ENCODE measurements at regions not wholly inside any gene's neighbourhood (a gene's known extent, or its start where the extent isn't known, plus 50 kb on each side); places are given as distances from the start of the nearest gene placed in this dataset.

GRCh38 chr5:52725808-52726207, 61.9 kb upstream of the ITGA1 start:
- peak overlapping the region; percentile 83 for H3K27ac ChIP-seq
- no peak overlapping the region for H2AFZ ChIP-seq
- TF ChIP-seq EZH2phosphoT487 (IDR thresholded peaks at IDR 0.05; ENCODE audit: low read depth, severe bottlenecking, unreplicated experiment) = no peak
- TF ChIP-seq CTCF (IDR thresholded peaks at IDR 0.05; ENCODE audit: poor library complexity) = no peak
- TF ChIP-seq EZH2 (IDR thresholded peaks at IDR 0.05; ENCODE audit: borderline replicate concordance) = no peak
- peaks cover 25% of the 10 kb centered on the region for H3K4me1 ChIP-seq (ENCODE audit: insufficient read depth)
- H3K9me2 ChIP-seq (replicated peaks; ENCODE audit: insufficient read depth) = no peaks in the 10 kb centered on the region
- no peaks in the 10 kb centered on the region for H3K36me3 ChIP-seq (replicated peaks; ENCODE audit: insufficient read depth, low read depth)
- DNase-seq (ENCODE audit: low spot score) = no peak
- H3K4me3 ChIP-seq = no peak overlapping the region
- H4K20me1 ChIP-seq (ENCODE audit: insufficient read depth, poor library complexity, severe bottlenecking) = no peaks in the 10 kb centered on the region
- WGBS (ENCODE audit: low lambda C conversion rate, missing lambda C conversion rate) = 62% methylated on average over 3 of the region's 3 CpGs
- no peaks in the 10 kb centered on the region for H3K27me3 ChIP-seq
- no peaks in the 10 kb centered on the region for H3K79me2 ChIP-seq
- peak overlapping the region; percentile 35 for H3K4me2 ChIP-seq
- H3K9me3 ChIP-seq (ENCODE audit: low read depth) = no peaks in the 10 kb centered on the region

DNA sequence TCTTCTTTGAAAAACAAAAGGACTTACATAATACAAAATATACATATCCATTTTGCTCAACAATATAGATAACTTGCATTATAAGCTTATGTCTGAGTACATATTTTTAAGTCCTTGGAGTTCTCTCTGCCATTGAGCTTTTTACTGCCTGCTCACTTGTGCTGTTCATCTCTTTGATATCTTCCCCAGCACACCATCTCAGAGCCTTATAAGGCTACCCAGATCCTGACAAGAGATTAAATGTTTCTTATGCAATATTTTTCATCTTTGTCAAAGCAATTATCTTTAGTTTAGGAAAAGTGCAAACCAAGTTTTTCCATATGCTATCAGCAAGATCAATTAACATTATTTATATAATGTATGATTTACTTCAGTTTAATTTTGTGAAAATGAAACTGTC, 60.7 kb upstream of the ITGA1 start:
- DNase-seq (ENCODE audit: low spot score) = no peak
- H3K9me3 ChIP-seq (ENCODE audit: low read depth) = no peaks in the 10 kb centered on the region
- no peak overlapping the region for H2AFZ ChIP-seq
- TF ChIP-seq CTCF (IDR thresholded peaks at IDR 0.05; ENCODE audit: poor library complexity) (no peak), EZH2phosphoT487 (IDR thresholded peaks at IDR 0.05; ENCODE audit: low read depth, severe bottlenecking, unreplicated experiment) (no peak), EZH2 (IDR thresholded peaks at IDR 0.05; ENCODE audit: borderline replicate concordance) (no peak)
- H3K79me2 ChIP-seq = no peaks in the 10 kb centered on the region
- no peaks in the 10 kb centered on the region for H3K9me2 ChIP-seq (replicated peaks; ENCODE audit: insufficient read depth)
- no peak overlapping the region for H3K4me3 ChIP-seq
- no peaks in the 10 kb centered on the region for H3K36me3 ChIP-seq (replicated peaks; ENCODE audit: insufficient read depth, low read depth)
- H3K4me2 ChIP-seq = peak overlapping the region; percentile 12
- H3K4me1 ChIP-seq (ENCODE audit: insufficient read depth) = peaks cover 25% of the 10 kb centered on the region
- H3K27me3 ChIP-seq = no peaks in the 10 kb centered on the region
- peak overlapping the region; percentile 10 for H3K27ac ChIP-seq
- H4K20me1 ChIP-seq (ENCODE audit: insufficient read depth, poor library complexity, severe bottlenecking) = no peaks in the 10 kb centered on the region

DNA sequence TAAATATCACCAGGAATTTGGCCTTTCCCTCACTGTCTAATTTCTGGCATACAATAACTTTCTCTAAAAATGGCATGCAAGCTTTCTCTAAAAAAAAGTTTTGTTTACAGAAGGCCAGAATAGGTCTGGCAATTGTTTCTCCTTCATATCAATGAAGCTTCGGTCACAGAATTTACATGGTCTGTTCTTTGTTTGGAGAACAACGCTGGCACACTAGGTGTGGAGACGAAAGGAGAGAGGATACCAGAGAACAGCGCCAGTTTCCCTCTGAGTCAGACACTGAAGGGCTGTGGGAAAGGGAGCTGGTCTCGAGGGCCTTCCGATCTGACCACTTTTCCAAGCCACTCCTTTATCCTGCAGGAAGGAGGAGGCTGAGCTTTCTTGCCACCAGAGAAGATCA, 60.1 kb upstream of the ITGA1 start:
- no peak overlapping the region for H3K4me3 ChIP-seq
- H2AFZ ChIP-seq = peak overlapping the region; percentile 32
- peaks cover 25% of the 10 kb centered on the region for H3K4me1 ChIP-seq (ENCODE audit: insufficient read depth)
- H3K36me3 ChIP-seq (replicated peaks; ENCODE audit: insufficient read depth, low read depth) = no peaks in the 10 kb centered on the region
- whole genome bisulfite sequencing (ENCODE audit: low lambda C conversion rate, missing lambda C conversion rate) = 34% methylated on average over 6 of the region's 6 CpGs
- peak overlapping the region; percentile 26 for H3K27ac ChIP-seq
- peak overlapping the region; percentile 12 for H3K4me2 ChIP-seq
- TF ChIP-seq CTCF (IDR thresholded peaks at IDR 0.05; ENCODE audit: poor library complexity) = no peak
- no peak for TF ChIP-seq EZH2phosphoT487 (IDR thresholded peaks at IDR 0.05; ENCODE audit: low read depth, severe bottlenecking, unreplicated experiment)
- TF ChIP-seq EZH2 (IDR thresholded peaks at IDR 0.05; ENCODE audit: borderline replicate concordance) = no peak
- DNase-seq (ENCODE audit: low spot score) = no peak
- no peaks in the 10 kb centered on the region for H3K79me2 ChIP-seq
- no peaks in the 10 kb centered on the region for H3K27me3 ChIP-seq
- H3K9me3 ChIP-seq (ENCODE audit: low read depth) = no peaks in the 10 kb centered on the region
- H3K9me2 ChIP-seq (replicated peaks; ENCODE audit: insufficient read depth) = no peaks in the 10 kb centered on the region
- no peaks in the 10 kb centered on the region for H4K20me1 ChIP-seq (ENCODE audit: insufficient read depth, poor library complexity, severe bottlenecking)

- peaks cover 25% of the 10 kb centered on the region for H3K4me1 ChIP-seq (ENCODE audit: insufficient read depth)
- no peak for DNase-seq (ENCODE audit: low spot score)
- H3K36me3 ChIP-seq (replicated peaks; ENCODE audit: insufficient read depth, low read depth) = no peaks in the 10 kb centered on the region
- no peak overlapping the region for H3K4me3 ChIP-seq
- no peaks in the 10 kb centered on the region for H4K20me1 ChIP-seq (ENCODE audit: insufficient read depth, poor library complexity, severe bottlenecking)
- WGBS (ENCODE audit: low lambda C conversion rate, missing lambda C conversion rate) = 70% methylated on average over 3 of the region's 3 CpGs
- H2AFZ ChIP-seq = peak overlapping the region; percentile 32
- no peaks in the 10 kb centered on the region for H3K79me2 ChIP-seq
- TF ChIP-seq EZH2 (IDR thresholded peaks at IDR 0.05; ENCODE audit: borderline replicate concordance) (no peak), EZH2phosphoT487 (IDR thresholded peaks at IDR 0.05; ENCODE audit: low read depth, severe bottlenecking, unreplicated experiment) (no peak), CTCF (IDR thresholded peaks at IDR 0.05; ENCODE audit: poor library complexity) (no peak)
- H3K27me3 ChIP-seq = no peaks in the 10 kb centered on the region
- H3K4me2 ChIP-seq = no peak overlapping the region
- peak overlapping the region; percentile 26 for H3K27ac ChIP-seq
- H3K9me3 ChIP-seq (ENCODE audit: low read depth) = no peaks in the 10 kb centered on the region
- H3K9me2 ChIP-seq (replicated peaks; ENCODE audit: insufficient read depth) = no peaks in the 10 kb centered on the region
Observed at GRCh38 chr5:52728224-52728623, 59.5 kb upstream of the ITGA1 start.

Measured in hepatocyte (in vitro differentiated cells).